PFSK-1 (cell line): ENCODE measurements at regions not wholly inside any gene's neighbourhood (a gene's known extent, or its start where the extent isn't known, plus 50 kb on each side); places are given as distances from the start of the nearest gene placed in this dataset.

Experiments
- FOXP2 ChIP-seq: optimal IDR thresholded peaks from 2 replicates; pipeline ENCODE3; 2011; ENCODE audit warnings: borderline replicate concordance, control low read depth, inconsistent platforms; ENCODE audit not compliant: insufficient read depth; ENCODE audit errors: extremely low read length, extremely low read depth
- POLR2AphosphoS5 ChIP-seq: IDR thresholded peaks from 2 replicates; pipeline ENCODE4 v1.6.1; 2012; ENCODE audit warnings: low read depth, mild to moderate bottlenecking, control low read depth, low read length, moderate library complexity
- SIN3A ChIP-seq: IDR thresholded peaks from 2 replicates; pipeline ENCODE4 v1.6.1; 2012; ENCODE audit warnings: mild to moderate bottlenecking, low read length, moderate library complexity, borderline replicate concordance; ENCODE audit not compliant: insufficient read depth
- TAF1 ChIP-seq: IDR thresholded peaks from 2 replicates; pipeline ENCODE4 v1.6.1; 2012; ENCODE audit warnings: low read length, control low read depth, borderline replicate concordance; ENCODE audit not compliant: insufficient read depth
- TF ChIP-seq, protein P1 (sequence below), 2 experiments: IDR thresholded peaks; 2 replicates each; pipeline versions ENCODE4 v1.6.1 to v1.8.0; 2011 to 2012; ENCODE audit warnings: low read depth in 2 of 2, low read length in 2 of 2, control low read depth in 1 of 2, inconsistent platforms in 1 of 2, mild to moderate bottlenecking in 1 of 2, moderate library complexity in 1 of 2; ENCODE audit not compliant: insufficient read depth in 1 of 2

DNA sequence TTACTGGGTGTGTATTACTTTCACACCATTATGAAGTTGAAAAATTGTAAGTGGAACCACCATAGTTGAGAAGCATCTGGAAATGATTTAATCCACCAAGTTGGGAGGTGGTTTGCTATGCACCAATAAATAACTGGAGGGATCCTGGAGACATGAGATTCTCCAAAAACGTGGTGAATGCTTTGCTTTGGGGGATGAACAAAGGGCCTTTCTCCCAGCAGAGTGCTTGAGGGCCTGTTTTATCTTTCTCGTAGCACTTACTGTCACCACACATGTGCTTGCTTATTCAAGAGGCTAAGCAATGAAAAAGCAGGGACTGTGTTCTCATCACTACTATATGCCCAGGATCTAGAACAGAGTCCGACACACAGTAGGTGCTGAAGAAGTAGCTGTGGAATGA, 371.1 kb downstream of the DHX35 start:
- TF ChIP-seq SIN3A (no peak), FOXP2 (no peak), POLR2AphosphoS5 (no peak), TAF1 (no peak)
- TF ChIP-seq, protein P1, sequence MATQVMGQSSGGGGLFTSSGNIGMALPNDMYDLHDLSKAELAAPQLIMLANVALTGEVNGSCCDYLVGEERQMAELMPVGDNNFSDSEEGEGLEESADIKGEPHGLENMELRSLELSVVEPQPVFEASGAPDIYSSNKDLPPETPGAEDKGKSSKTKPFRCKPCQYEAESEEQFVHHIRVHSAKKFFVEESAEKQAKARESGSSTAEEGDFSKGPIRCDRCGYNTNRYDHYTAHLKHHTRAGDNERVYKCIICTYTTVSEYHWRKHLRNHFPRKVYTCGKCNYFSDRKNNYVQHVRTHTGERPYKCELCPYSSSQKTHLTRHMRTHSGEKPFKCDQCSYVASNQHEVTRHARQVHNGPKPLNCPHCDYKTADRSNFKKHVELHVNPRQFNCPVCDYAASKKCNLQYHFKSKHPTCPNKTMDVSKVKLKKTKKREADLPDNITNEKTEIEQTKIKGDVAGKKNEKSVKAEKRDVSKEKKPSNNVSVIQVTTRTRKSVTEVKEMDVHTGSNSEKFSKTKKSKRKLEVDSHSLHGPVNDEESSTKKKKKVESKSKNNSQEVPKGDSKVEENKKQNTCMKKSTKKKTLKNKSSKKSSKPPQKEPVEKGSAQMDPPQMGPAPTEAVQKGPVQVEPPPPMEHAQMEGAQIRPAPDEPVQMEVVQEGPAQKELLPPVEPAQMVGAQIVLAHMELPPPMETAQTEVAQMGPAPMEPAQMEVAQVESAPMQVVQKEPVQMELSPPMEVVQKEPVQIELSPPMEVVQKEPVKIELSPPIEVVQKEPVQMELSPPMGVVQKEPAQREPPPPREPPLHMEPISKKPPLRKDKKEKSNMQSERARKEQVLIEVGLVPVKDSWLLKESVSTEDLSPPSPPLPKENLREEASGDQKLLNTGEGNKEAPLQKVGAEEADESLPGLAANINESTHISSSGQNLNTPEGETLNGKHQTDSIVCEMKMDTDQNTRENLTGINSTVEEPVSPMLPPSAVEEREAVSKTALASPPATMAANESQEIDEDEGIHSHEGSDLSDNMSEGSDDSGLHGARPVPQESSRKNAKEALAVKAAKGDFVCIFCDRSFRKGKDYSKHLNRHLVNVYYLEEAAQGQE (IDR thresholded peaks at IDR 0.05; ENCODE audit: insufficient read depth in 1 of 2, low read depth in 2 of 2, low read length in 2 of 2): no peak

DNA sequence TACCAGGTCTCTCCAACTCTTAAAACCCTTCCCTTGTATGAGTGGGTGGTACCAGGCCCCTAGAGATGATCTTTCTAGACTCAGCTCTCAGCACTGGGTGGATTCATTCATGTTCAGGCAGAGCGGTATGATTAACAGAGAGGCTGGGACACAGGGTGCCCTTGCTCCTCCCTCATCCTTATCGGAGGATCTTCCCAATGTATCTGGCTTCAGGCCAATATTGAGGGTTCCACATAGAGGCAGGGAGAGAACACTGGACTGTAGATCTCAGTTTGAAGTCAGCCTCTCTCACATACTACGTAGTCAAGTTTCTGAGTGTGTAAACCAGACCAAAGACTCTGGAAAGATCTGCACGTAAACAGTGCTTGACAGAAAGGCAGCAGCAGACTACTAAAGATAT, 366.2 kb downstream of the DHX35 start:
- TF ChIP-seq TAF1 (no peak), POLR2AphosphoS5 (no peak), SIN3A (no peak), FOXP2 (no peak)
- TF ChIP-seq, protein P1 (IDR thresholded peaks at IDR 0.05; ENCODE audit: insufficient read depth in 1 of 2, low read depth in 2 of 2, low read length in 2 of 2): no peak

DNA sequence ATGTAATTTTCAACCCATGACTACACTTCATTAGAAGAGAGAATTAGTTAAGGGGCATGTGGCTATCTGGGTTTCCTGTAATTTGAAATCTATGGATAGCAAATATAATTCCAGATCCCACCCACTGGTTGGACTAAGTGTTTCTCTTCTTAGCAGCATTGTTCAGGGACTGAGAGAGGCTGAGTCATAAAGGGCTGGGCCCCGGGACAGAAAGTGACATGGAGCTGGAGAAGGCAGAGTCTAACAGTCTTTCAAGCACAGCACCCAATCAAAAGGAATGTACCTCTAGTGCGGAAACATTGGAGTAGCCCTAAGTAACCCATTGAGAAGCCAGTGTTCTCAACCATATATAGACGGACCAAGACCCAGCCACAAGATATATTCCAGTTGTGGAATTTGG, 363.9 kb downstream of the DHX35 start:
- TF ChIP-seq TAF1 (no peak), POLR2AphosphoS5 (no peak), SIN3A (no peak), FOXP2 (no peak)
- TF ChIP-seq, protein P1 (IDR thresholded peaks at IDR 0.05; ENCODE audit: insufficient read depth in 1 of 2, low read depth in 2 of 2, low read length in 2 of 2): no peak

DNA sequence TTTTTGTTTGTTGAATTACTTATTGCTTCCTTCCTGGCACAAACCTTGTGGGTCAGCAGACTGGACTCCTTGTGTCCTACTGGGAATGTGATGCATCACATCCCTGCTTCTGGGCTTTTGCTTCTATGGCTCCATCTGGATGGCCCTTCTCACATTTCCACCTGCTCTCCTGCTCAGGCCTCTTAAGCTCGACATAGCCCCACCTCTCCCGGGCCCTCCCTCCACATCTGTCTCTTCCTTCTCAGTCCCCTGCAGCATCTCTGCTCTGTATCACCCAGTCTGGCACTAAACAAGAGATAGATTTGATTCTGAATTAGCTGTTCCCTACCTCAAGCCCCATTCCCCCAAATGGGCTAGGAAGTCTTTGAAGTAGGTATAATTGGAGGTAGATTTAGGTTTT, 356.8 kb downstream of the DHX35 start:
- TF ChIP-seq TAF1: no peak
- TF ChIP-seq FOXP2: no peak
- no peak for TF ChIP-seq SIN3A
- TF ChIP-seq POLR2AphosphoS5: no peak
- TF ChIP-seq, protein P1 (IDR thresholded peaks at IDR 0.05; ENCODE audit: insufficient read depth in 1 of 2, low read depth in 2 of 2, low read length in 2 of 2): no peak

DNA sequence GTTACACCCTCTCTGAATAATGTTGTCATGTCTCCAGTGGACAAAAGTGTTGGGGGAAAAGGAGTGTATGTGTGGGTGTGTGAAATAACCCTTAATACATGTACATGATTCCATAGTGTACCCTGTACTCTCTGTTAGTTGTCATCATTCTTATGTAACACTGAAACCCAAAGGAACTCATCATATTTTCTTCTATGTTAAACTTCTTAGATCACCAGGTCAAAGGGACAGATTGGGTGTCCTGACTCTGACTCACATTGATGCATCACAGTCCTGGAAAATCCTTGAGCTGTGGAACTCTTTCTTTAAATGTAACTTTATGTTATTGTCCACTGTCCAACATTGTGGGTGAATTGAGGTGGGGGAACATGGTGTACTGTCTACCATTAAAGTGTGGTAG, 350.5 kb downstream of the DHX35 start:
- TF ChIP-seq, protein P1 (IDR thresholded peaks at IDR 0.05; ENCODE audit: insufficient read depth in 1 of 2, low read depth in 2 of 2, low read length in 2 of 2): no peak
- TF ChIP-seq POLR2AphosphoS5 (no peak), TAF1 (no peak), FOXP2 (no peak)
